GM21515 (cell line): ENCODE measurements at regions not wholly inside any gene's neighbourhood (a gene's known extent, or its start where the extent isn't known, plus 50 kb on each side); places are given as distances from the start of the nearest gene placed in this dataset.
"Not testable (repeated sequence)": the region's sequence is repeated elsewhere in the genome, so short reads cannot be mapped to it uniquely, and the experiment has no call there.

ENCODE experiments used
- ATAC-seq: cut with Tn5 transposase; IDR thresholded peaks from one replicate; pipeline ENCODE4 v1.9.1; 2021; ENCODE audit not compliant: unreplicated experiment

DNA sequence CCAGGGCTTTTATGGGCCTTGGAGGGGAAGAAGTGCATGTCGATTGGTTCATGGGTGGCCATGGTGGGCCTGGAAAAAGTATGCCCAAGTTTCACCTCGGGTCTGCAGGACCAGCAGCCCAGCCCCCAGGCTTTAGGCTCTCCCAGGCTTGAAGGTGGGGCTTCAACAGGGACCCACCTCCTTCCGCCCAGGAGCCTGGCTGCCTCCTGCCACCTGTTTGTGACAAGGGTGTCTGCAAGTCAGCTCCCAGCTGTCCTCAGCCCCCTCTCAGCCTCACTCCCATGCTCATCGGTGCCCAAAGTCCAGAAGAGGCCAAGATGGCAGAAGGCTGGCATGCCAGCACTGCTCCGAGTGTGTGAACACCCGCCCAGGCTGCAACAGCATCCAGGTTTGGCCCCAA lies 1063.2 kb upstream of the ACO1 start:
- ATAC-seq: no peak

DNA sequence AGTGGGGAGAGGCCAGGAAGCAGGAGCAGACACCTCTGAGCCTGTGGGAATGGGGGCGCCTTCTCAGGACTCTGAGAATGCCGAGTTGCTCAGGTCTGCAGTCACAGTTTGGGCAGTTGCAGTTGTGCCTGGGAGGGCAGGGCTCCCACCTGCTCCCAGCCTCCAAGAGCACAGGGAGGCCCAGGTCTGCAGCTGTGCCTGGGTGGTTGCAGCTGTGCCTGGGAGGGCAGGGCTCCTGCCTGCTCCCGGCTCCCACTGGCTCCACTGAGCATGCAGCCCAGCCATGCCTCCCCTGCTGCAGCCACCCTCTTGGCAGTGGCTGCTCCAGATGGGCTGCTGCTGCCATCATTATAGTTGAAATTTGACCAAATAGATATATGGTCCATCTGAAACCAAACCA lies 1062.8 kb upstream of the ACO1 start:
- ATAC-seq: no peak

DNA sequence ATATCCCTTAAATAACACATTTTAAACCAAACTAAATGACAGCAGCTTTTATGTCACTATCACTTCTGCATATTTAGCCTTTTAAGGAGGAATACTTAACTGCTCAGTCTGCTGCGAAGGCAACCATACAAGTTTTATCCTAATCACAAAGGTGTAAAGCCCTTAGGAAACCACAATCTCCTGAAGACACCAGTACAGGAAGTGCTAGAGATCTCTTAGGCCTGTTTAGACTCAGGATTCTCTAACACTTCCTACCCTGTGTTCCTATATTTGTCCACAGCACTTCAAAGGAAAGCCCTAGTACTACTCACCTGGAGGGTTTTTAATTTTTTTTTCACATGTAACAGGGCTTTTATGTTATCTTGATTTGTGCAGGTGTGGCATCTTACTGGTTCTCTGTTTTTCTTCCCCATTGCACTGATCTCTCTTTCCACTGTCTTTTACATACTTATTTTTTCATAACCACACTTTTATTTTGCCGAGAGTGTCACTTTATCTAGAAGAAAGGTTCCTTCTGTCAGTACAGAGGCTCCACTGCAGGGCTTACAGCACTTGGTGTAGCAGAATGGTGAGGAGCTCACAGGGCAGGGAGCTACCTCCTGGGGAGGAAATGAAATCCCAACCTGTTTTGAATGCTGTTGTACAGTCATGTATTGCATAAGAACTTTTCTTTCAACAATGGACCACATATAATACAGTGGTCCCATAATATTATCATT lies 1060.6 kb upstream of the ACO1 start:
- ATAC-seq: no peak

DNA sequence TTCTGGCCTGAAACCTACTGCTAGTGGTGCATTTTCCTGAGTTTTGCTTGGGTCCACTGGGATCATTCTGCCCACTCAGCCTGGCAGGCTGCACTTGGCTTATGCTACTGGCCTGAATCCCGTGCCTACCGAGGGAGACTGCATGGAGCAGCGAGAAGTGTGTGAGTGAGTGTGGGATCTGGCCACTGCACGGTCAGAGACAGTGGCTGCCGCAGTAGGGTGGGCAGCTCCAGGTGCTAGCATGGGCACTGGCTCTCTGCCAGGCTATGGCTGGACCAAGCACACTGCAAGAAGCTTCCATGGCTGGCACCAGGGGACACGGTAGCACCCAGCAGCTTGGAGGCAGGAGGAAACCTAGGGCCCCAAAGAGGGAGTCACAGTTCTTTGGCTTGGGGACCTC lies 1058.7 kb upstream of the ACO1 start:
- ATAC-seq: no peak

DNA sequence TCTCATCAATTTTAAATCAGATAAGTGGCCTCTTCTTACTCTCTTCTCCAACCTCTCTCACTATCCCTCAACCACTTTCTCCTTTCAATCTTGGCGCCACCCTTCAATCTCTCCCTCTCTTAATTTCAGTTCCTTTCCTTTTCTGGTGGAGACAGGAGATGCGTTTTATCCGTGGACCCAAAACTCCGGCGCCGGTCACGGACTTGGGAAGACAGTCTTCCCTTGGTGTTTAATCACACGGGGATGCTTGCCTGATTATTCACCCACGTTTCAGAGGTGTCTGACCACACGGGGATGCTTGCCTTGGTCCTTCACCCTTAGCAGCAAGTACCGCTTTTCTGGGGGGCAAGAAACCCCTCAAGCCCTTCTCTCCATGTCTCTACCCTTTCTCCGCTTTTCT lies 1057.6 kb upstream of the ACO1 start:
- ATAC-seq: not testable (repeated sequence)

DNA sequence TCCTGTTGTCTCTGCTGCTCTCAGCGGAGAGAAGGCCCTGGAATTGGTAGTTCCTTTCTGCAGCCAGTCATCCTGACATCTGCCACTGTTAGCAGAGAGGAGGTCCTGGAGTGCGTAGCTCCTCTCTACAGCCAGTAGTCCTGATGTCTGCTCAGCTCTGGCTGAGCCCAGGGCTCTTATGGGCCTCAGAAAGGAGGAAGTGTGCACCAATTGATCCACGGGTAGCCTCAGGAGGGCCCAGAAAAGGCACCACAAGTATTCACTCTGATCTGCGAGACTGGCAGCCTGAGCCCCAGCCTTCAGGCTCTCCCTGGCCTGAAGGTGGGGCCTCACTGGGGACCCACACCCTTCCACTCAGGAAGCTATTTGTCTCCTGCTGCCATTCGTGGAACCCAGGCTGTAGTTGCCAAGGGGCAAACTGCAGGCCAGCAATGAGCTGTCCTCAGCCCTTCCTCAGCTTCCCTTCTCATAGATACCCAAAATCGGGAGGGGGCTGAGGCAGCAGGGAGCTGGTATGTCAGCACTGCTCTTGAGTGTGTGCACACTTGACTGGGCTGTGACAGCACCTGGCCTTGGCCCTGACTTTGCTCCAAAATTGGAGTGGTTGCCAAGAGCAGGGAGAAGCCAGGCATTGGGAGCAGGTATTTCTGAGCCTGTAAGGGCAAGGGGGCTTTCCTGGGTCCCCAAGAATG lies 1049.5 kb upstream of the ACO1 start:
- no peak for ATAC-seq

DNA sequence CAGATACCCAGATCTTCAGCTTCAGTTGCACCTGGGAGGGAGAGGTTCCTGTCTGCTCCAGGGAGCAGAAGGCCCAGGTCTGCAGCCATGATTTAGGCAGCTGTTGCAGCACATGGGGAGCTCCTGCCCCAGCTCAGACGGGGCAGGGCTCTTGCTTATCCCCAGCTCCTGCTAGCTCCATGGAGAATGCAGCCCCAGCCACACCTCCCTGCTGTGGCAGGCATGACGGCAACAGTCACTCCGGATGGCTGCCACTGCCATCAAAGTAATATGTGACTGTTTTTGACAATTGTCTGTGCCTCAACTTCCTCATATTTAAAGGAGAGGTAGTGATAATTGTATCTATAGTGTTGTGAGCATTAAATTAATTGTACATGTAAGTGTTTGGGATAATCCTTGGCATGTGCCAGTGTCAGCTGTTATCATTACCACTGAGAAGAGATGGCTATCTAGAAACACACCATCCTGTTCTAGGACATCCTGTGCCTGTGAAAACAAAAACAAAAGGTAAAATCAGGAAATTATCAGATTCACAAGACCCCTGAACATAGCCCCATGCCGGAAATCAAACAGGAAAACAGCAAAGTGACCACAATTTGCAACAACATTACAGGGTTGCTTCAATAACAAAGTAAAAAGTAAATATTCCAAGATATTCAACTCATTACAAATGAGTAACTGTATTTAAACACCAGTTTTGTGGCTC lies 1048.8 kb upstream of the ACO1 start:
- no peak for ATAC-seq

DNA sequence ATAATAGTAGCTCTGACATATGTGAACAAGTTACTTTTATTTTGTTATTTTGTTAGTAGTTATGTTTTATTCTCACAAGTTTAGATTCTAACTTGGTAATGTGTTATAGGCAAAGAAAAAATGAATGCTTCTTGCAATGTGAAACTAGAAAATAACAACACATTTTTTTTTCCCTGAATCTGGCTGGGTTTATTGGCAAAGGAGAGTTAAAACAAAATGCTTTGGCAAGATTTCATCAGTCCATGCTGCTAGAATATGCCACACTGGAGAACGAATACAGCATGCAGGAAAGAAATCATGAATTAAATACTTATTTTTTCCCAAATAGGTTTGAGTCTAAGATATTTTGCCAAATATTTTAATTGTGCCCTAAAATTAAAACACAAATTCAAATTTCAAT lies 1048.1 kb upstream of the ACO1 start:
- ATAC-seq: no peak

DNA sequence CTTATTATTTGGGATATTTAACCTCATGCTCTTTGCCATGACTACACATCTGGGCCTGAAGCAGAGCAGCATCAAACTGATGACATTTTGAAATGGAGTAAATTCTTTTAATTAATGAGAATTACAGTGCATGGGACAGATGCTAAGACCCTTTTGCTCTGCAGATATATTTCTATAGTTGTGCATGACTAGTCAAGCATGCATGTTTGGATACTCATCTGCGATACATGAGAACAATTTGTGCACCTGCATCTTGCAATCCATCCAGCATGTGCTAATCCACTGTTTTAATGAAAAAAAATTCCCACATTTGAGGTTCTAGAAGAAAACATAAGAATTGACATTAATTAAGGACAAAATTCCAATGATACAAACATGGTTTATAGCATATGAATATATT lies 1047.6 kb upstream of the ACO1 start:
- no peak for ATAC-seq

DNA sequence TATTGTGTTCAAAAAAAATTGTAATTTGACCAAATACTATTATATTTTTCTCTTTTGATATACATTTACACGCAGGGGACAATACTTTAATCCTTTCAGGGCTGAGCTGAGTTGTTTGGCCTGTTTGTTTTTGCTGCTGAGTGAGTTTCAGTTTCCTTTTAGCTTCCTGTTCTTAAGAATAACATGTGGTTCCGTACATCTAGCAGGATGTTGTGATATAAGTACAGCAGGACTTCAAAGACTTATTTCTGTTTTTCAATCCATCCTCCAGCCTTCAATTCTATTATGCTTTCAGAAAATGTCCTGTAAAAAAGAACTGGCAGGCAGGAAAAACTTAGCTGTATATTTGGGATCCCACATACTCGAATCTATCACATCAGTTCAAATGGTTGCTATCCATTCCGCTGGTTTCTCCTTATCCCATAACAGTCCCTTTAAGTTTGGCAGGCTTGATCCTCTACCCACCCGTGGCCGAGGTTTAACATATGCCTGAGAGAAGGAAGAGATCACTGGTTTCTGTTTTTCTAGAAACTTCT lies 1037.3 kb upstream of the ACO1 start:
- ATAC-seq: peak; percentile 100

DNA sequence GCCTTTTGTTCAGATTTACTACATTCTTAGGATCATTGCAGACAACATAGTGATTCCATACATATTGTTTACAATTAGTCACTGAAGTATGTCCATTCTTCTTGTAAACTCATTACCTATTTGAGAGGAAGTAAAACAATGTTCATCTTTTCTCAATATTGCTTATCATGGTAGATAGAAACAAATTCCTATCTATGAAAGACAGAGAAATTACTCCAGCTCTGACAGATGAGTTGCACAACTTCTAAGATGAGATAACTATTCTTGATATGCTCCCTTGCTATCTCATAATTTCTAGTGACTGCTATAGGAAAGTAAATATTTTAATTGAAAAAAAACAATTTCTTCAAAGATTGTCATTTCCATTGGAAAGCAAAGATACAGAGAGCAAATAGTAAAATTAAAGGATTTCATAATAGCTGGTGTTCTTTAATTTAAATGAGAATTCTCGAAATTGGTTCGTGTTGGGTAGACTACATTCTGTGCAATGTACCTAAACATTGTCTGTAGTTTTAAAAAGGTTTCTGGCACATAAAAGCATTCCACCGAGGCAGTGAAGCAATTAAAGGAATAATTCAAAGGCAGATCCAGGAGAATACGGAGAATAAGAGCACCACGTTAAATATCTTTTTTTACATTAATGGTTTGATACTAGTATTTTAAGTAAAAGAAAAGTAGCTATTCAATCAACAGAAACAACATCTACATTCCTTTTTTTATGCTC lies 1029.1 kb upstream of the ACO1 start:
- no peak for ATAC-seq

DNA sequence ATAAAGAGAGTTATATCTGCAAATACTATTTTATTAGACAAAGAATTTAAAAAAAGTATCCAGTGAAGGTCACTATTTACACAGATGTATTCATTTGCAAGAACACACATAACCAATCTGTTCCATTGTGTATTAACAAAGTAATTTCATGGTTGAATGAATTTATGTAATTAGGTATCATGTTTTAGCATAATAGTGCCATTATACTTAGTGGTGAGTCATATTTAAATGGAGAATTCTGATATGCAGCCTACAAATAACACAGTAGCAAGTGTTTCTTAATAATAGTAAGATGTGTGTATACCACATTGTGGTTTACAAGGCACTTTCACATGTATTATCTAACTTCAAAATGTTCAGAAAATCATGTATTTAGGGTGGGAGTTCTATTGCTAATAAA lies 1028.5 kb upstream of the ACO1 start:
- ATAC-seq: no peak

DNA sequence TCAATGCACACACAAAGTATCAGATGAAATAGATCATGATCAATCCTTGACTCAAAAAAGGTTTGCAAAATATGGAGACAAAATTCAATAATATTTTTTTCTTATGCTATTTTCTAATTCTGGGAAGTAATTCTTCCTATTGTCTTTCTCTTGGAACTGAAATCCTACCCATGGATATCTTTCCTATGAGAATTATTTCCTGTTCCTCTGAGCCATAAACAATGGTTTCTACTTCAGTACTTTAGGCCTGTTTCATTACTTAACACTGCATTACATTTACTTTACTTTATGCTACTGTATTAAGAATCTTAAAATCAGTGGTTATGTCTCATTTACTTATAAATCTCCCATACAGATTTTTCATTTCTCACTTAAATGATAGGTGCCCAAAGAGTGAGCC lies 1025.4 kb upstream of the ACO1 start:
- no peak for ATAC-seq

DNA sequence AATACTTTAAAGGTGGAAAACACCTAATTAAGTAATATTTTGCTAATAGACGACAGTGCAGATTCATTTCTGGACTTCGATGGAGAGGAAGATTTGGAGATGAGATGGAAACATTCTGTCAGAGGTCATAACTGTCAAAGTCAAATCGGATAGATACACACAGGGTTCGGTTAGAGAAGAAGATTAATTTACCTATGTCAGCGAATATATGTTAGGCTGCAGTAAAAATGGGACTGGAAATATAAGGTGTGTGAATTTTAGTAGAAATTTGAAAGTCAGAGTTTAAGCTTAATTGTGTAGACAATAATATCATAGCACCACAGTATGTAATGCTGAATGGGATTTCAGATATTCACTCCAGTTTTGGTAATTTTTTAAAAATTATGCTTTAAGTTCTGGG lies 1020.3 kb upstream of the ACO1 start:
- no peak for ATAC-seq

DNA sequence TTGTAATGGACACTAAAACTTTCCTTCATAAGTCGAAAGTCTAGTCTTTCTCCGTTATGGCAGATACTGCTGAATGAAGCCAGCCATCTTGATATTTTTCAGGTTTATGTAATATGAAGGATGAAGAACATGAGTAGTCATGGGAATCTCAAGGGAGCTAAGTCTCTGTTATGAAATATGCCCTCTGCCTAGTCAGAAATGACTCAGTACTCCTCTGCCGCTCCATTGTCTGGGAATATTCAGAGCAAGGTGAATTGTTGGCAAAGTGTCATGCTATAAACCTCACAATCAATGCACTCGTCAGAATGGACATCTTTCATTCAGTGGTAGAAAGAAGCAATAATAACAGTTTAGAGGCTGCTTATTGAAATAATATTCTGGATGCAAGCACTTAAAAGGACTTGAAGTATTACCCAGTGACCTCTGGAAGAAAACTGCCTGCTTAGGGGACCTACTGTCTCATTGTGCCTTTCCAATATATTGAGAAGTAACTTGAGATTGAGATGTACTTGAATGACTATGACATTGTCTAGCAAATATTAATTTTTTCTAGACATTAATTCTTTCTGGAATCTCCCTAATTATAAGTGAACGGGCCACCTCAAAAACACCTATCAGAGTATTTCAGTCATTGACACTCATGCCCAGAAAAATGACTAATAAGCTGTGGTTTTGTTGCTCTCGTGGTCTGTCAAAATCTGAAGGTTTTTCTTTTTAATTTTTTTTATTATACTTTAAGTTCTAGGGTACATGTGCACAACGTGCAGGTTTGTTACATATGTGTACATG lies 1011.5 kb upstream of the ACO1 start:
- no peak for ATAC-seq

DNA sequence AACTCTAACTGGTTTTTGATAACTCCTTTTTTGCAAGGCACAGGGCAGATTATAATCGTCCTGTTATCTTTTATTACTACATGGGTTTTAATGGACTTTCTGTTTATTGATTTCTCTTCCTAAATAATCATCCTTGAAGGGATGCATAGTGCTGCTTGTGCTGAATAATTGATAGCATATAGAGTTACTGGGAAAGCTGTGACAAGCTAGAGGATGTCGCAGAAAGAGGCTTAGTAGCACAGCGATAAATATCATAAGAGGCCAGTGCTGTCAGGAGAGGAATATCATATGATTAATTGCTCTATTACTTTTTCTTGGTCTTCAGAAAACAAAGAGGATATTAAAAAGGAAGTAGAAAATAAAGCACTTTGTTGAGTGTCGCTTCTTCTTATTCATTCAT lies 1007.1 kb upstream of the ACO1 start:
- no peak for ATAC-seq

DNA sequence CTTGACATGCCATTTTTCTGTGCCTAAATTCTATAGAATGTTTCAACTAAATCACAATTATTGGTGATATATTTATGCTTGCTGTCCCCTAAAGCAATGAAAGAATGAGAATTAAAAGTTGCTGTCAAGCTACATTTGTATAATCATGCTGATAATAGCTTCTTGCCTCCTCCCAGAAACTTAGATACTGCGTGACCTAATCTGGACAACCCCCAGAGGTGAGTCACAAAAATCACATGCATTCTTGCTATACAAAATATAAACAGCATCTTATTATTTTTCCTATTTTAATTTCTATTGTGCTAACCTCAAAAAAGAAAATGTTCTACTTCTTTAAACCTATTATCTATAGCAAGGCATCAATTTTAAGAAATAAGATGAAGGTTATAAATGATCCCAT lies 995.8 kb upstream of the ACO1 start:
- no peak for ATAC-seq

DNA sequence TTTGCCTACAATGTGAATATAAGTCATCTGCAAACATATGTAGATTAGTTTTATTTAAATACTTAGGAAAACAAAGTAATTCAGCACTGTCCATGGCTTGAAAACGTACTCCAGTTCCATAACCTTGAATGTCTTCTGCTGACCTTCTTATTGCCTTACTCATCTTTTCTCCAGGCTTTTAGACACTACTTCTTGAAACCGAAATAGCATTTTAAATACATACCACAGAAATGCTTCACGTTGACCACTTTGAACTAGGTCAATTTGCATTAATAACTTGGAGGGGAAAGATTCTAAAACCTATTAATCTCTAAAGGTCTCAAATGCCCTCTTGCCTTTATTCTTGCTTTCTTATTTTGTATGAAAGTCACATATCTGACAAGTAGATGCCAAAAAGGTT lies 995.4 kb upstream of the ACO1 start:
- no peak for ATAC-seq

DNA sequence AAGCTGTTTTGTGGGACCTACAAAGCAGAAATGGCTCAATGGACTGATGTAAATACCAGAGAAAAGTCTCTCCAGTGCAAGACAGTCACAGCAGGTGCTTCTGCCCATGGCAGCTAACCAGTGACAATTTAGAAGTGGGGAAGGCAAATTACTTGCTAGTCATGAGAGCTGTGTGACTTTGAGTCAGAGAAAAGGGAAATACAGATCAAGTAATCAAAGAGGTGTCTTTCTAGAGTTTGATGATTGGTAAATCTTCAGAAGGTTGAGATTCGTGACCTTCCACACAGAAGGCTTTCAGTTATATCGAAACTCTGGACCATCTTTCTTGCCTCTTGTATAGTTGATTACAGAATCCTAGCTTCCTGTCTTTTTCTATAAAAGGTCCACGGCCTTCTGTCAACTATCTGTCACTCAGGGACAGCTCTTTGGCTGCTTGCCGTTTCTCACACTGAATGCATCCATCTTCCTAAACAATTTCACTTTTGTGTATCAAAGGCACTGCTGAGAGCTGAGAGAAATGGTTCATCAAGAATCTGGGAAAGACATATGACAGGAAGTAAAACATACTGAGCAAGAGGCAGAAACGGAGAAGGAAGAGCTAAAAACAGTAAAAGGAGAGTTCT lies 993.9 kb upstream of the ACO1 start:
- peak; percentile 48 for ATAC-seq

DNA sequence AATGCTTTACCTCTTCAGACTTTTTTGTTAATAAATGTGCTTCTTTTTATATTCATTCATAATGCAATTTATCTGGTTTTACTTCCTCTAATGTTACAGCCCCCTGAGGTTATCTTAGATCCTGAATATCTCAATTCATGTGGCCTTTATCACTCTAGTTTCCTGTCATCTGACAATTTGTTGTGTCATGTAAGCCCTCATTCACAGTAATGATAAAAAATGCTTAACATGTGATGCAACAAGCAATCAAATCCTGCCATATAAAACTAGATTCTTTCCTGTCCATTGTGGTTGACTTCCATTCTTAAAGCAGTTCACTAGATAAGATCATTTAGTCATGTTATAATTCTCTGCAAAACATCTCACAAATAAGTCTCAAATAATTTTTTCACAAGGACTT lies 991.2 kb upstream of the ACO1 start:
- no peak for ATAC-seq
